ENCODE measurements at regions not wholly inside any gene's neighbourhood (a gene's known extent, or its start where the extent isn't known, plus 50 kb on each side); places are given as distances from the start of the nearest gene placed in this dataset.

GRCh38 chr13:109599901-109600657 lies 186.3 kb downstream of the IRS2 start:
- H3K27ac ChIP-seq = no peak overlapping the region
- no peak for TF ChIP-seq CTCF (conservative IDR thresholded peaks at IDR 0.05)

- TF ChIP-seq CTCF (conservative IDR thresholded peaks at IDR 0.05) = no peak
- H3K27ac ChIP-seq = no peak overlapping the region
Observed at GRCh38 chr13:109595471-109595870, 190.9 kb downstream of the IRS2 start.

- H3K27ac ChIP-seq = no peak overlapping the region
- TF ChIP-seq CTCF (conservative IDR thresholded peaks at IDR 0.05) = no peak
Observed at GRCh38 chr13:109593230-109593629, 193.2 kb downstream of the IRS2 start.

GRCh38 chr13:109592770-109593169 lies 193.6 kb downstream of the IRS2 start:
- TF ChIP-seq CTCF (conservative IDR thresholded peaks at IDR 0.05) = no peak
- H3K27ac ChIP-seq = no peak overlapping the region

GRCh38 chr13:109587689-109588088 lies 198.7 kb downstream of the IRS2 start:
- TF ChIP-seq CTCF (conservative IDR thresholded peaks at IDR 0.05) = no peak
- H3K27ac ChIP-seq = peak overlapping the region; percentile 70

GRCh38 chr13:109586509-109587346 lies 199.7 kb downstream of the IRS2 start:
- H3K27ac ChIP-seq = peak overlapping the region; percentile 70
- no peak; the same call in 1 of the 2 replicates for TF ChIP-seq CTCF (conservative IDR thresholded peaks at IDR 0.05)

- no peak for TF ChIP-seq CTCF (conservative IDR thresholded peaks at IDR 0.05)
- no peak overlapping the region; the same call in 1 of the 2 replicates for H3K27ac ChIP-seq
Observed at GRCh38 chr13:109584844-109585361, 201.5 kb downstream of the IRS2 start.
